OCI-LY3 (cell line): ENCODE measurements at regions not wholly inside any gene's neighbourhood (a gene's known extent, or its start where the extent isn't known, plus 50 kb on each side); places are given as distances from the start of the nearest gene placed in this dataset.

Experiments
- EZH2phosphoT487 ChIP-seq: fragments of 200-600 bp; shearing (Covaris generic); IDR thresholded peaks from 2 replicates; pipeline ENCODE4 v1.6.1; 2018; ENCODE audit warnings: antibody characterized with exemption, mixed run types, low read depth
- TF ChIP-seq, protein P1 (sequence below): fragments of 200-600, 300-600 bp; sonication (generic); IDR thresholded peaks from 2 replicates; pipeline ENCODE4 v1.5.1; 2014; ENCODE audit warnings: antibody characterized with exemption, low read length, low read depth

DNA sequence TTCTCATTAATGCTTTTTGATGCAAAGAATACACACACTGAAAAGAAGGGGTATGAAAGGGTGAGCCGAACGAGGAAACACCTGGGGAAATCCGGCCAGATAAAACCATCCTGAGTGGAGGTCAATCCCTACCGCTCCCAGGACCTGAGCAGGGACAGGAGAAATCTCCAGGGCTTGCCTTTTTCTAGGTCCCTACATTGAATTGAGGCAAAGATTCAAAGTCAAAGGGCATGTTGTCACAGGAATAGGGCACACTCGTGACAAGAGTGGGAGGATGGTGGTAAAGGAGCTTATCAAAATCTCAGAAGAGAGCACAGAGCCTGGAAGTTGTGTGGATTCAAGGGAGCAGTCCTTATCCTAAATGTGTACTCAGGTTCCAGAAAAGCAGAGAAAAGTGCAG is 61.2 kb upstream of the ACKR3 start:
- TF ChIP-seq, protein P1, sequence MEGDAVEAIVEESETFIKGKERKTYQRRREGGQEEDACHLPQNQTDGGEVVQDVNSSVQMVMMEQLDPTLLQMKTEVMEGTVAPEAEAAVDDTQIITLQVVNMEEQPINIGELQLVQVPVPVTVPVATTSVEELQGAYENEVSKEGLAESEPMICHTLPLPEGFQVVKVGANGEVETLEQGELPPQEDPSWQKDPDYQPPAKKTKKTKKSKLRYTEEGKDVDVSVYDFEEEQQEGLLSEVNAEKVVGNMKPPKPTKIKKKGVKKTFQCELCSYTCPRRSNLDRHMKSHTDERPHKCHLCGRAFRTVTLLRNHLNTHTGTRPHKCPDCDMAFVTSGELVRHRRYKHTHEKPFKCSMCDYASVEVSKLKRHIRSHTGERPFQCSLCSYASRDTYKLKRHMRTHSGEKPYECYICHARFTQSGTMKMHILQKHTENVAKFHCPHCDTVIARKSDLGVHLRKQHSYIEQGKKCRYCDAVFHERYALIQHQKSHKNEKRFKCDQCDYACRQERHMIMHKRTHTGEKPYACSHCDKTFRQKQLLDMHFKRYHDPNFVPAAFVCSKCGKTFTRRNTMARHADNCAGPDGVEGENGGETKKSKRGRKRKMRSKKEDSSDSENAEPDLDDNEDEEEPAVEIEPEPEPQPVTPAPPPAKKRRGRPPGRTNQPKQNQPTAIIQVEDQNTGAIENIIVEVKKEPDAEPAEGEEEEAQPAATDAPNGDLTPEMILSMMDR, result no peak
- TF ChIP-seq EZH2phosphoT487, result no peak
